HG02623 (cell line): ENCODE measurements at regions not wholly inside any gene's neighbourhood (a gene's known extent, or its start where the extent isn't known, plus 50 kb on each side); places are given as distances from the start of the nearest gene placed in this dataset.
A peak's percentile ranks its signal among the peaks of the same experiment; 100 is the strongest.
"Not testable (repeated sequence)": the region's sequence is repeated elsewhere in the genome, so short reads cannot be mapped to it uniquely, and the experiment has no call there.

Source experiments
- ATAC-seq: cut with Tn5 transposase; IDR thresholded peaks from one replicate; pipeline ENCODE4 v1.9.1; 2021; ENCODE audit warnings: moderate library complexity; ENCODE audit not compliant: unreplicated experiment

DNA sequence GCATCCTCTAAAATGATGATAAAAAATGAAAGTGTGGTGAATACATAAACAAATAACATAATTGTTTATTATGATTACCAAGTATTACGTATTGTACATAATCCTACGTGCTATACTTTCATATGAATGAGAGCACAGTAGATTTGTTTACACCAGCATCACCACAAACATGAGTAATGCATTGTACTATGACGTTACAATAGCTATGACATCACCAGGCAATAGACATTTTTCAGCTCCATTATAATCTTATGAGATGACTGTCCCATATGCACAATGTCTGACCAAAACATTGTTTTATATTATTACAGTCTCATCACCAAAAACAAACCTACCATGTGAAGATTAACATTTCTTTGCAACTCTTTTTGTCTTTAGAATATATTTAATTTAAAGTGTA is 225.7 kb upstream of the TENT5A start:
- ATAC-seq: no peak

DNA sequence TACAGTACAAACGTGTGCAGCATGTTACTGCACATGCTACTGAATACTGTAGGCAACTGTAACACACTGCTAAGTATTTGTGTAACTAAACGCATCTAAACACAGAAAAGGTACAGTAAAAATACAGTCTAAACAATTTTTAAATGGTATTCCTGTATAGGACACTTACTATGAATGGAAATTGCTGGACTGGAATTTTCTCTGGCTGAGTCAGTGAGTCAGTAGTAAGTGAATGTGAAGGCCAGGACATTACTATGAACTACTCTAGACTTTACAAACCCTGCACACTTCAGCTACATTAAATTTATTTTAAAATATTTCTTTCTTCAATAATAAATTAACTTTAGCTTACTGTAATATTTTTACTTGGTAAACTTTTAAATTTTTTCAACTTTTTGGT is 225.0 kb upstream of the TENT5A start:
- no peak for ATAC-seq

DNA sequence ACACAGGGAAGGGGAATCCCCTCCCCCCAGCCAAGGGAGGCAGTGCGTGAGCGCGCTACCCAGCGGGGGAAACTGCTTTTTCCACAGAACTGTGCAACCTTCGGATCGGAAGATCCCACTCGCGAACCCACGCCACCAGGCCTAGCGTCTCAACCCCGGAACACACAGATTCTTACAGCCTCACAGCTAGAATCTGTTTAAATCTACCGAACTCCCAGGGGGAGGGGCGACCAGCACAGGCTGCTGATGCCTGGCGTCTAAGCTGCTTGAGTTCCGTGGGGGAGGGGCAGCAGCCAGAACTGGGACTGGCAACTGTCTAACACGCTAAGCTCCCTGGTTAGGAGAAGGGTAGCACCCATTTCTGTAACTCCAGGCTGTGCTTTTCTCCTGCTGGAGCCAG is 217.3 kb upstream of the TENT5A start:
- no peak for ATAC-seq

DNA sequence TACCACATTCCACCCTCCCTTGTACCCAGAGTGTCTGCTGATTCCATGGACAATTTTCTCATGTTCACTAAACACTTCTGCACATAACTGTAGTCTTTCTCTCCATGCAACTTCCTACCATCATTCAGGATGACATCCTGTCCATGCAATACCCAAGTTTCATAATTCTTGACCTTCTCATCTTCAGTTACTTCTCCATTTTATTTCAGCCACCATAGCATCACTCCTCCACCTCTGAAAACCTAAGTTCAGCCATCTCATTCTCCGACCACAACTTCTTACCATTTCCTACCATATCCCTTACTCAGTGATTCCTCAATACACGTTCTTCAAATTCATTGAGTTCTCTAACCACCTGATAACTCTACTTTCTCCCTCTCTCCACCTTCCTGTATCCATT is 216.5 kb upstream of the TENT5A start:
- ATAC-seq: no peak

DNA sequence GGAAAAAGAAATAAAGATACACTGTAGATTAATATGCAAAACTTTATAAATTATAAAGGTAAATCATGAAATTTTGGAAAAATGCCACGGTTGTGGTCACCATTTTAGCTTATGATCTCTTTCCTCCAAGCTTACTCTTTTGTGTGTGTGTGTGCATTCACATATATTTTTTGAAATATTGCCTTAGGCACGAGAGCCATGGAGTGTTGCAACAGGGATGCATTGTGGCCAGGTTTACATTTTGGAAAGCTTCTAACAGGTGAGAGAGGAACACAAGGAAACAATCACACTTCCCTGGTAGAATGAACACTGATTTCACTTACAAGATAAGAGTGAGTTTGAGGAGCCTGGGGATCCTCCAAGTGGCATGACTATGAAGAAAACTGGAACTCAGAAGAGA is 214.5 kb upstream of the TENT5A start:
- no peak for ATAC-seq

DNA sequence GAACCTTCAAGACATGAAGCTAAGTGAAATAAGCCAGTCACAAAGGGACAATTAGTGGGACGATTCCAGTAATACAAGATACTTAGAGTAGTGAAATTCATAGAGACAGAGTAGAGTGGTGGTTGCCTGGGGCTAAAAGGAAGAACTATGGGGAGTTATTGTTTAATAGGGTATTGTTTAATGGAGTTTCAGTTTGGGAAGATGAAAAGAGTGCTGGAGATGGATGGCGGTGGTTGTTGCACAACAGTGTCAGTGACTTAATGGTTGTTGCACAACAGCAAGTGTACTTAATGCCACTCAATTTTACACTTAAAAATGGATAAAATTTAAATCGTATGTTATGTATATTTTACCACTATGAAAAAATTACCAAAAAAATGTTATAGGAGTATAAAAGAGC is 209.7 kb upstream of the TENT5A start:
- no peak for ATAC-seq

DNA sequence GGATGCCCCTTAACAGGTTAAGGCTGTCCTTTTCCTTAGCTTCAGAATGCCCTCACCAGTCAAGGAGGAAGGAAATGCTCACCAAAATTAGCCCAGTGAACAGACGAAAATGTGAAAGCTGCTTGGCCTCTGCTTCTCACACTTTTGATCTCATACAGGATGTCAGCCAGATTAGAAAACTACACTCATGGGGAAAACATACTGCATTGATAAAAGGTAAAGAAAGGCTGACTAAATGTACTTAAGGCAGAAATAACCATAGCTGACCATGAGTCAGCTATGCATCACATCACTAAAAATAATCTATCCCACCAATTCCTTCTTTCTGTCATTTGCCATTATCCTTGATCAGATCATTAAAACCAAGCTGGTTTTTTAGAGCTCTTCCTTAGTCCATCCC is 198.4 kb upstream of the TENT5A start:
- no peak for ATAC-seq

DNA sequence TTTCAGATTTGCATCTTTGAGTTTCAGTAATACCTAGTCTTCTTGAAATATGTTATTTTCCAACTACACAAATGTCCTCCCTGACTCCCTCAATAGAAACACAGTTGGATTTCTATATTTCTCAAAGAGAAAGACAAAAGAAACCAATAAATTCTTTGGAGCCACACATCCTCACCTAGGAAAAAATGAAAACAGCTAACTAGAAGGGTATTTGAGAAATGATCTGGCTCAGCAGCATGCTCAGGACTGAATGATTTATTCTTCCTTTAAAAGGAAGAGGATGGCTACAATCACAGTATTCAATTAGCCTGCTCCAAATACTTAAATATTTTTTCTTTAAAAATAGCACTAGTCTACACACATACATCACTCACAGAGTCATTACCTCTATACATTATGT is 196.4 kb upstream of the TENT5A start:
- ATAC-seq: no peak

DNA sequence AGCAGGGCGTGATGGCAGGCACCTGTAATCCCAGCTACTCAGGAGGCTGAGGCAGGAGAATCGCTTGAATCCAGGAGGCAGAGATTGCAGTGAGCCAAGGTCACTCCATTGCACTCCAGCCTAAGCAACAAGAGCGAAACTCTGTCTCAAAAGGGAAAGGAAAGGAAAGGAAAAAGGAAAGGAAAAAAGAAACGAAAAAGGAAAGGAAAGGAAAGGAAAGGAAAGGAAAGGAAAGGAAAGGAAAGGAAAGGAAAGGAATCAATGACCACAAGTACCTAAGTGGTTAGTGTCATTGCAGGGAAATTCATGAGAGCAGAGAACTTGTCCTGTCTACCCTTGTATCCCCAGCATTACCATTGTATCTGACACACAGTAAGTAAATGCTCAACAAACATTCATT is 195.7 kb upstream of the TENT5A start:
- ATAC-seq: not testable (repeated sequence)

DNA sequence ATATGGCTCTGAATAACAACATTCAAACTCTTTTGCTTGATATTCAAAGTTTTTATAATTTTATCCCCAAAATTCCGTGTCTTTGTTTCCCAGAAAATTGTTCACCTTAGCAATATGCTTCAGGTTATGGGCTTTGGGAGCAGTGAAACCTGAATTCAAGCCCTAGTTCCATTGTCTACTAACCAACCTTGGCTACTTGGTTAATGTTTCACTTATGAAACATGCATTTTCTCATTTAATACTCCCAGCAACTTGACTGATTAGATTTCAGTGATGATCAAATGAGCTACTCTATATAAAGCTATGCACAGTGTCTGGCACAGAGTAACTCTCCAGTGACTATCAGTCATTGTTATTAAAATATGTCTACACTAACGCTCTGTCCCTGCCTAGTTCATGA is 192.2 kb upstream of the TENT5A start:
- ATAC-seq: no peak

DNA sequence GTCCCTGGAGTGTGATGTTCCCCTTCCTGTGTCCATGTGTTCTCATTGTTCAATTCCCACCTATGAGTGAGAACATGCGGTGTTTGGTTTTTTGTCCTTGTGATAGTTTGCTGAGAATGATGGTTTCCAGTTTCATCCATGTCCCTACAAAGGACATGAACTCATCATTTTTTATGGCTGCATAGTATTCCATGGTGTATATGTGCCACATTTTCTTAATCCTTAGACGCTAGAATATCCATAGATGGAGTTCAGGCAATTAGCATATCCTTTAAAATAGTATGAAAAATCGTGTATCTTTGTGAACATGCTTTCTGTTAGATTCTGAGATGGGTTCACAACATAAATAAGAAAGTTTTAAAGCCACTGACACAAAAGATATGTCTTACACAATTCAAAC is 190.4 kb upstream of the TENT5A start:
- ATAC-seq: not testable (repeated sequence)

DNA sequence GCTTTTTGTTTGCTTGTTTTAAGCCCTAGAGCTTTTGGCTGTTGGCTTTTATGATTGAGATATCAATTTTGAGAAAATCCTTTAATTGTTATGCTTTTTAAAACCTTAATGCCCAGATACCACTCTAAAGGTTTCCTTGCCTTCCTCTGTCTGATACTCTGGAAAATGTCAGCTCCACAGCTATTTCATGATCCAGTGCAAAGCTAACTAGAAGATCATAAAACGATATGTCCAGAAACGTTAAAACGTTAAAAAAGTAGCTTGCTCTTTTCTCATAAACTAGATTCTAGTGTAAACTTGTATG is 189.5 kb upstream of the TENT5A start:
- ATAC-seq: no peak

DNA sequence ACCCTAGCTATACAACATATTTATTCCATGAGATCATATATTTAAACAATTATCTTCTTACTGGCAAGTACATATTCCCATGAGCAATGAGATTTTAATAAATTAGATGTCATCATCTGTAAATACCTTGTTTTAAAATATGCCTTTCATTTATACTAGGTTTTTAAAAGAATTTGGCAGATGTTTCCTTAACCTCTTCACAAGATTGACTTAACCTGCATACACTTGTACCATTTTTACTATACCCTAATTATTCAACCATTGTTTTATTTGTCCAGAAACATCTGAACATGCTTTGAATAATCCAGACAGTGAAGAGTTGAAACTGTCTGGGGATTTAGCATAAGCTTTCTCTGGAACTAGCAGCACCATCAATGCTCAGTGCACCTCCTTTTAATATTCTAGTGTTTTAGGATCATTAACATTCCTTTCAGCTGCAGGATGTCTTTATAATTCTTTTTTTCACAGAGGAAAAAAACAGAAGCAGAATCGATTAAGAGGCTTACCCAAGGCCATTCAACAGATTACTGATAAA is 188.0 kb upstream of the TENT5A start:
- no peak for ATAC-seq

DNA sequence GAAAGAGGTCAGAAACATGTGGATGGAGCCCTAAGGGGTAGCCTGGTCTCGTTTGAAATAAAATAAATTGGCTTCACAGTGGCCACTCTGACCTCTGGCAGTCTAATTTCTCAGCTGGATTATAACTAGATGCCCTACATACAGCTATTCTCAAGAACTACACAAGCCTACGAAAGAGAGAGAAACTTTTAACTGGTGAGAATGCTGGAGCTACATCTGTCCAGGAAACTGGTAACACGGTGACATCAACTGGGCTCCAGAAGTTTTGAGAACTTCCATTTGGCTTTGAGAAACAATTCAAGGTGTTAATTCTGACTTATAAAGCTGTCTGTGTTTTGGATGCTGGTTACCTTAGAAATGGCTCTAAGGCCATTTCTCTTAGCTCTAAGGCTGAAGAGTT is 187.3 kb upstream of the TENT5A start:
- no peak for ATAC-seq

DNA sequence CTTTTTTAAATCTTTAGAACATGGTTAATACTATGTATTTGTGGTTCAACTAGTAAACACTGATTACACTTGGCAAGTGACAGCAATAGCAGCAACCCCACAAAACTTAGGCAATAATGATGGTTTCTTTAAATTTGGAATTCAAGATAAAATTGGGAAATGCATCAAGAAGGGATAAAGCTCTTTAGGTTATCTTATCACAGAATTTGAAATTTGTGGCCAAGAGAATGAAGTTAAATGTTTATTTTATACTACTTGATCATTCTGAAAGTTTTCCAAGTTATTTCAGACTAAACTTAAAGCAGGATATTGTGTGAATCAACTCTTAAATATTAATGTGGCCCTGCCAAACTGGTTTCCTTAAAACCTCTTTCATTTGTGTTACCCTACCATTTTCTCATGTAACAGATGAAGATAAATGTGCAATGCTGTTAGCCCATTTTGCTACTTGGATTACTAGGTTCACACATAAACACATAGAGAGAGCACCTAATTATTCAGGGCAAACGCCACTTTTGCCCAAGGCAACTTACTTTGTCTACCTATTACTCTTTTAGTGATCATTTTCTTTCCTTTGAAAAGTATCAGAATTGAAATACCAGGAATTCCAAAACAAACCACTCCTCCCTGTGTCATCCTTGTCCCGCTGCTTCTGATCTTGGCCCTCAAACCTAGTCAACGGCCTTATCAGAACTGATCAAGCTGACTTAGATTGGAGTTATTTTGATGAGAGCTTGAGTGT is 186.7 kb upstream of the TENT5A start:
- ATAC-seq: no peak

DNA sequence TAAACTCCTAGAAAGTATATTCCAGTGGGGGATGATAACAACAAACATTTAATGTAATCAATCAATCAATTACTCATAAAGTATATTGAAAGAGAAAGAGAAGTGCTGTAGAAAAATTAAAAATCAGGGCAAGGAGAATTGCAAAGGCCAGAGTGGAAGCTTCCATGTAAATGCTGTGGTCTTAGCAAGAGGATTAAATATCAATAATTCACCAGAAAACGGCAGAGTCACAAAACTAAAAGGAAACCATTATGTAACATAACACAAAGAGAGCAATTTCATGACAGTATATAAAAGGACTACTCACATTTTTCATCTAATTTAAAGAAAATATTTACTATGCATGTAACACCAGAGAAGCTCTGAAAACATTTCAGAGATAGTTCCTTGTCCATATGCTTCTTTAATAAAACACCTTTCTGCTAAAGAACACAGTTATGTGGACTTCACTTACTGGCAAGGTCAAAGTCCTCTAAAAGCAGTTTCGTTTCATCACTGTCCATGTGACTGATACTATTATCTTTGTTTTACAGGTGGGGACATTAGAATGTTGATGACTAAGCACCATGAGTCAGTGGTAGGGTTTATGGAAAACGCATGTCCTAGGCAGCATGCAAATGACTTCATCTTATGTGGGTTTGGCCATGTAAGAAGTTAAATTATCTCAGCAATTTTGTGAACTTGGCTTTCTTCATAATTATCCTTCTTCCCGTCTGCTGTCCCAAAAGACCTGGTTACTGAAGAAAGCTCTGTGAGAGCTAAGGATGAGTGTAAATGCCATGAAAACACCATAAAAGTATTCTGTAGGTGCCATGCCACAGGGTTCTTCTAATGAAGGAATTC is 185.8 kb upstream of the TENT5A start:
- ATAC-seq: peak; percentile 66

DNA sequence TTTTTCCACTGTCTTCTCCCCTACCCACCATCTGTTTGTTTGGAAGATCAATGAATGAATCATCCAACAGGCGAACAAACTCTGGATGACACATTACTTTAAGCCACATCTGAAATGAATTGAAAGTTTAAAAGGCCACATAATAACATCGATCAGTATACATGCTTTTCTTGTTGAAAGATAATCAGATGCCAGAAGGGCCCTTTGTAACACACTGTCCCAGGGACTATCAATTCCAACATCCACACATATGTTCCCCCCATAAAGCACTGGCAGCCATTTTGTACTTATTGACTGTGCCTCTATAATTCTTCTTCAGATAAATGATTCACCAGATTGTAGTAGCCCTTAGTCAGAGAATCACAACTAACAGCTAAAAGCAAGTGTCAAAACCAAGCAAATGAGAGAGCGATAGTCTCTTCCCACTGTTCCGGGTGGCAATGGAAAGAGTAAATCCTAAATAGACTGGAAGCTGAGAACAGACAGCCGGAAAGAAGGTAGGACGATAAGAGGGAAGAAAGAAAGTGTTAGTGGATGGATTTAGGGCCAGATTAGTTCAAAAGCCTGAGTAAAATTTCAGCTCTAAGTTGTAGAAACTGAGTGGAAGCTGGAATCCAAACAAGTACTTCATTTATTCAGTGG is 184.9 kb upstream of the TENT5A start:
- no peak for ATAC-seq

DNA sequence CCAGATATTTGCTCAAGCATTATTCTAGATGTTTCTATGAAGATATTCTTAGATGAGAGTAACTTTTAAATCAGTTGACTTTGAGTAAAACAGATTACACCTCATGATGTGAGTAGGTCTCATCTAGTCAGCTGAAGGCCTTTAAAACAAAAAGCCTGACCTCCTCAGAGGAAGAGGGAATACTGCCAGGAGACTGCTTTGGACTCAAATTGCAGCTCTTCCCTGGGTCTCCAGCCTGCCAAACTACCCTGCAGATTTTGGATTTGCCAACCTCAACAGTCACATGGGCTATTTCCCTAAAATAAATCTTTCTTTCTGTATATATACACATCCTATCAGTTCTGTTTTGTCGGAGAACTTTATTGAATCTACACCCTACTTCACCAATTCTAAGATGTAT is 182.5 kb upstream of the TENT5A start:
- ATAC-seq: no peak

DNA sequence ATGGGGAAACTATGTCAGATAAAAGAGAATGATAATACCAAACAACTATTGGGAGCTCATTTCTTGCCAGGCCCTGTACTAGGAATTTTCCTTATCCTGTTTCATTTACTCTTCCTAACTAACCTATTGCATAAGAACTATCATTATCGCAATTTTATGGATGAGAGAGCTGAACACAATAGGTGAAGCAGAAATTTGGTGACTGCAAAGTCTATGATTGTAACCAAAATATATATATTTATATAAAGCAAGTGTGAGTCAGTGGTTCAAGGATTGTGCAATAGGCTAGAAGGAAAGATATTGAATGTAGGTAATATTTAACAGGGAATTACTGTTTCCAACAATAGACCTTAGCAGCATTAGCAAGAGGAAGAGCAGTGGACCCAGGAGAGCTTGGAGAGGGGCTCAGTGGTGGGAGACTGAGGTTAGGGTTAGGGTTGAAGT is 181.1 kb upstream of the TENT5A start:
- no peak for ATAC-seq

DNA sequence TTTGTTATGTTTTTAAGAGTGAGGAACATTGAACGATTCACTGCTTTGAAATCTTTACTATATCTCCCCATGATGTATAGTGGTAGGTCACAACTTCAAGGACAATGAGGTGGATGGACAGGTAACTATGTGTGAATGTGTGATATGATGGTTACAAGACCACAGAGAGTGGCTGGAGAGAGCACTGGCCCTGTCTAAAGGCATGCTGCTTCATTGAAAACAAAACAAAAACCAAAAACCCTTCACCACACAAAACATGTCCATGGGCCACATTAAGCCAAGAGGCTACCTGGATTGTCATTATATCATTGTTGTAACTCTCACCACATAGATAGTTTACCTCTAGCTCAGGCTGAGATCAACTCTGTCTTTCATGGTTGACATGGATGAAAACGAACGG is 180.6 kb upstream of the TENT5A start:
- no peak for ATAC-seq

DNA sequence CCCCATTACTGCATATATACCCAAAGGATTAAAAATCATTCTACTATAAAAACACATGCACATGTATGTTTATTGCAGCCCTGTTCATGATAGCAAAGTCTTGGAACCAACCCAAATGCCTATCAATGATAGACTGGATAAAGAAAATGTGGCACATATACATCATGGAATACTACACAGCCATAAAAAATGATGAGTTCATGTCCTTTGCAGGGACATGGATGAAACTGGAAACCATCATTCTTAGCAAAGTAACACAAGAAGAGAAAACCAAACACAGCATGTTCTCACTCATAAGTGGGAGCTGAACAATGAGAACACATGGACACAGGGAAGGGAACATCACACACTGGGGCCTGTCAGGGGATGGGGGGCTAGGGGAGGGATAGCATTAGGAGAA is 180.0 kb upstream of the TENT5A start:
- ATAC-seq: not testable (repeated sequence)

DNA sequence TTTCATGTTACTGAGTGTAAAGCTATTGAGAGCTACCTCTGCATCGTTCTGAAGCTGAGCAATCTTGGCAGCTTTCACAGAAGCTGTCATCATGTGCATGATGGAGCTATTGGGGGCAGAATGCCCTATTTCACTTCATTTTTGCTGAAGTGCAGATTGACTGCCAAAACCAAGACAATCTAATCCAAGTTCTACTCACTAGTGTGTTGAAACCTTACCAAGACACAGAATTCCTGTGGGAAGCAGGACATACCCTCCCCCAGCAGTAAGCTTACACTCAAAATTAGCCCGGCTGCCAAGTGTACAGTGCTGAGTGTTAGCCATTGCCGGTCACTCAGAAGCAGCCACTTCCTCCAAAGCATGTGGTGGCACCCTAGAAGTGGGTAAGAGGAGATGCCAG is 177.3 kb upstream of the TENT5A start:
- no peak for ATAC-seq
